DMS114 treated with DMSO at 0.1 percent for 48 hours (cell line): ENCODE measurements at regions not wholly inside any gene's neighbourhood (a gene's known extent, or its start where the extent isn't known, plus 50 kb on each side); places are given as distances from the start of the nearest gene placed in this dataset.

Experiments used
- DNase-seq: peaks from one replicate; lab custom pipeline; 2025; ENCODE audit not compliant: unreplicated experiment; lab: John Stamatoyannopoulos, UW

DNA sequence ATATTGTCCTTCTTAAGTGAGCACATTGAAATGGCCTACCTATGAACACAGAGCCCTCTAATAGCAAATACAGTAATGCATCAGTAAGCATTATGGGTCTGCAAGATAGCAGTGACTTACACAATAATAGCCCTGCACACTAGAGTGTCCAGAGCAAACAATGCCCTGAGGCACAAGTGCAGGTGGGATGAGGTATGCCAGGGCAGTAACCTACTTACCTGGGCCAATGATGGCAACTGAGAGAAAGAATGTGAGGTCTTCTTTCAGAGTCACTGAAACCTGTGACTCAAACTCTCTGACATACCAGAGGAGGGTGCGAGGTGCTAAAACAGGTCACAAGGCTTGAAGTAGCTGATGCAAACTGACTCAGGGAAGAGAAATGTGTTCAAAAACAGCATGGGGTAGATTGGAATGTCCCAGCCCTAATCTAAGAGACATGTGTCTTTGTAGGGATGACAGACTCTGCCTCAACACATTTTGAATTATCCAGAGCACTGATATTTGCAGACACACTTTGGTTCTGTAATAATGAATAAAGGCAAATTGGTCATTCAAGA is 168.5 kb upstream of the RUNX1 start:
- no peak for DNase-seq

DNA sequence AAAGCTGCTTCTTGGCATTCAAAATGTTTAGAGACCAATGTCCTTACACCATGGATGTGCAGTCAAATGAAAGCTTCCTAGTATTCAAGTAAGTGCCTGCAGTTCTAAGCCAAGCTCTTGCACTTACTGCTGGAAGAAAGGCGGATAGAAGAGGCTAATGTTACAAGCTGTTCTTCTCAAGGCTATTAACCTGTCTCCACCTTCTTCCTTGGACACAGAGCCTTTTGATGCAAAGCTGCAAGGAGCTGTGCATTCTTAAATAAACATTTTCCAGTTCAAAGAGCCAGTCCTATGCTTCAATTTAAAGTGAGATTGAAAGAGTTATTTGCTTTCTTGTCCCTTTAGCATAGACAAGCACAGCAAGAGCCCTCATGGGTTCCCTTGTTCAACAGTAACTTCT is 167.9 kb upstream of the RUNX1 start:
- no peak for DNase-seq

GRCh38 chr21:35215870-35216269 is 166.8 kb upstream of the RUNX1 start:
- no peak for DNase-seq

- no peak for DNase-seq
Observed at GRCh38 chr21:35212393-35213127, 163.5 kb upstream of the RUNX1 start.

GRCh38 chr21:35211782-35212181 is 162.7 kb upstream of the RUNX1 start:
- DNase-seq: no peak

- DNase-seq: no peak
Observed at GRCh38 chr21:35210093-35210492, 161.0 kb upstream of the RUNX1 start.

DNA sequence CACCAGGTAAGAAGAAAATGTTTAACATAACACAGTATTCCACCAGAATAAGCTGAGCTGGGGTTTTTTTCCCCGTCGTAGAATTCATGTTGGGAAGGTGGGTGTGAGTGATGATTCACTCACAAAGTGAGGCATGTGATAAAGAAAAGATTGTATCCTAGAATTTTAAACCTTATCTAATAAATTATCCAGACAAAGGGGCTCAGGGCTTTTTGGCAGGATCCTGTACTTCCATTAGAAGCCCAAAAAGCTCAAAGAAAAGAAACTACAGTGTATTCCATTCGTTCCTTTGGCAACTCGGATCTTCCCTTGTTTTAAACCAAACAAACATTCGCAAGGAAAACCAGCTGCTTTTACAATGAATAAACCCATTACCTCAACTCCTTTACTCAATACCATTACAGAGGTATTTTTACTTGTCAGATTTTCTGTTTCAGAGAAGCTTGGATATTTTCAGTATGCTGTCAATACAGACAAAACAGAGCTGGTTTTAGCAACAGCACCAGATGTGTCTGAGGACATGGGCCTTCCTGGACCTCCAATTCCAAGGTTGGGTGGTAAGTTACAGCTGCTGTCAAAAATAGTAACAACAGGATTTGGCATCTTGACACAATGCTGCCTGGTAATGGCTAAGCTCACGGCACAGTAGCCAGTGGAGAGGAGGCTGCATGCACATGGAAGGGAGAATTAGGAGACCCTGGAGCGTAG is 159.9 kb upstream of the RUNX1 start:
- no peak for DNase-seq

DNA sequence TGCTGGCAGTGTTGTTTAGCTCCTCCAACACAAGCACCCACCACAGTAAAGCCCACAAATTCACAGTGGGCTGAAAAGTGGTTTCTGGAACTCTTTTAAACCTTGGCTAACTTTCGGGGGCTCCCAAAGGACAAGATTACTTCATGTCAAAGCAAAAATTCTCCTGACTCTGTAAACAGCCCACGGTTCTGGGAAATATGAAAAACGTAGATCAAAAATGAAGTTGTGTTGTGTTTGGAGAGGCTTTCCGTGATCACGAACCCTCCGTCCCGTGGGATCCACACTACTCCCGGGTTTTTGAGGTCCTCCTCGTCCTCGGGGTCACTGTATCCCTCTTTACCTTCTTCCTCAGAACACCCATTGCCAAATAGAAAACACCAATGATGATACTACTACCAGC is 159.0 kb upstream of the RUNX1 start:
- no peak for DNase-seq

DNA sequence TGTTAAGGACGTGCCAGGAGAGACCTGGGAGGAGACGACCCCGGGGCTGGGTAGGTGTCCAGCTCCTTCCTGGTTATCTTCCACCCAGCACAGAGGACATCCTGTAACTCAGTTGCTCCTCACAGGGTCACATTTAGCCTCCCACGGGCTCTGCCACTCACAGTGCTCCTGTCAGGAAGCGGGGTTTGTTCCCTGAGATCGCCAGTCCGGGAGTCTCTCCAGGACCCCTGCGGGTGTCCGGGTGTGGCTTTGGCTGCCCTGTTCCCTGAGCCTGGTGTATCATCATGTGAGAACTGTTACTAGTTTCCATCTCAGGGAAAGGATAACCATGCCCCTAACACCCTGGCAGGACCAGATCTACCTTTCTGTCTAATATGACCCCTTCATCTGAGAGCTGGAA is 158.2 kb upstream of the RUNX1 start:
- DNase-seq: no peak

DNA sequence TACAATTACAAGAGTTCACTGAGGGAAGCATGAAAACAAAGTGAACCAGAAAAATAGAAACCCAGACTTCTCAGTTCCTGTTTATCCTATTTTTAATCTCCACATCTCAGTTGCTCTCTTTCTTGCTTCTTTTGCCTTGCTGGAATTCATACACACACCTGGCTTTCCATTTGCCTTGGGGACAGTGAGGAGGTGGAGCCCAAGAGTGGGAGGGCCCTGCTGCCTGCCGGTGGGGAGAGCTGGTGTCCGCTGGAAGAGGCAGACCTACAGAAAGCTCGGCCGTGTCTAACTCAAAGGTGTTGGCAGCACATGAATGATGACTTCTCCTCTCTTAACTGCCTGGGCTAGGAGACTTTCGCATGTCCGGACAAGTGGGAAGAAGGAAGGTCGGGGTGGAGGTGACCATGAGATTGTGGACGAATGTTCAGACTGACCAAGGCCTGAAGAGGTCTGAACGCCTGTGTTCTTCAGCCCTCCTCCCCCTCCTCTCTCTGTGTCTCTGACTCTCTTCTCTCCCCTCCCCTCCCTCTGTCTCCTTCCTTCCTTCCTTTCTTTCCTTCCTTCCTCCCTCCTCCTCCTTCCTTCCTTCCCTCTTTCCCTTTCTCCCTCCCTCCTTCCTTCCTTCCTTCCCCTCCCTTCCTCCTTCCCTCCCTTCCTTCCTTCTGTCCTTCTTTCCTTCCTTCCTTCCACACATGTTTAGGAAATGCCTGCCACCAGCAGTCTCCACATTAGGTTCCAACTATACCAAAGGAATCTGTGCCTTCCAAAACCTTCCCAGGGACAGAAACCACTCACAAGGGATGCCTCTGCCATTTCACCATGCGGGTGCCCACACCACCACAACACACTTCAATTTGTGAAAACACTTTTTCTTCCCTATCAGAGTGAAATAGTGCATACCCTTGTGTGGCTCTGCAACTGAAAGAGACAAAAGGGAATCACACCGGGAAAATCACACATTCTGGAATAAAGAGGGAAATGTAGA is 157.3 kb upstream of the RUNX1 start:
- DNase-seq: no peak

GRCh38 chr21:35204850-35205541 is 155.9 kb upstream of the RUNX1 start:
- no peak for DNase-seq

- DNase-seq: no peak
Observed at GRCh38 chr21:35204125-35204524, 155.0 kb upstream of the RUNX1 start.

- no peak for DNase-seq
Observed at GRCh38 chr21:35203093-35203977, 154.2 kb upstream of the RUNX1 start.

DNA sequence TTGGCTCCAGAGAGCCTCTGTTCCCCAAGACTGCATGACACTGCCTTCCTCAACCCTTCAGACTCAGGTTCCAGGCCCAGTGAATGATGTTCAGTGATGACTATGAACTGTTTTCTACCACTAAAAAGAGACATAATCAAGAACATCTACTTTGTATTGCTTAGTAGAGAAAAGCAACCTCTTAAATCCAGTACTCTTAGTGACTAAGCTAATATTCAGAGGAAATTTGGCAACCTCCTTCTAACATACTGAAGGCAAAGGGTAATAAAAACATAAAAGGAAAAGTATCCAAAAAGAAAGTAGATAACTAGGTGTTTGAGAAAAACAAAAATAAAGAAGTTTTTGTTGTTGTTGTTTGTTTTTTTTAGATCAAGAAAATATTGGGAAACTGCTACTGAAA is 153.3 kb upstream of the RUNX1 start:
- no peak for DNase-seq

DNA sequence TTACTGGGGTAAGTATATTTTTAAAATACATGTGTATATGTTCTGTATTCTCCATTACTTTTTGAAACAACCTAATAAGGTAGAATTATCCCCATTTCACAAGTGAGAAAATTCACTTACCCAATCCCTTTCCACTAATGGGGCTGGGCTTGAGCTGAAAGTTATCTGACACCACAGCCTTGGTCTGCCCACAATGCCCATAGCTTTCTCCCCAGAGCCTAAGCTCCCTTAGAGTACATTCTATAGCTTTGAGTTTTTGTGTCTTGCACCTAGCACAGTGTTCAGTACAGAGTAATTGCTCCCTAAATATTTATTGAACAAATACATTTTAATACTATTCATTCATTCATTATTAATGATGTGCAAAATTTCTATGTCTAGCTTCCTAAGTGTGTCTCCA is 152.7 kb upstream of the RUNX1 start:
- no peak for DNase-seq

DNA sequence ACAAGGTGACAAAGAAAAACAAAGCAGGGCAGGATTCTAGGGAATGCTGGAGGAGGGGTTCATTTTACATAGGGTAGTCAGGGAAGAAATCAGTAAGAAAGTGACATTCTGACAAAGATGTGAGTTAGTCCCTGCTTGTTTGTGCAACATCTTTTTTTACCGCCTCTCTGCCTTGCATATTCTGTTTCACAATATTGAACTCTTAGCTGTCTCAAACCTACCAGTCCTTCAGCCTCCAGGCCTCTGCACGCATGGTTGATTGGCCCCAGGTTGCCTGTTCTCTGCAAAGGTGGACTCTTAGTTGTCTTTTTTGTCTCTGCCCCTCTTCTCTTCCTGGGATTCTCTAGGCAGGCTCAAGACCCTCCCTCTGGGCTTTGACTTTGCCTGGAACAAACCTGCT is 152.2 kb upstream of the RUNX1 start:
- DNase-seq: no peak

- DNase-seq: no peak
Observed at GRCh38 chr21:35199733-35200015, 150.6 kb upstream of the RUNX1 start.

- DNase-seq: no peak
Observed at GRCh38 chr21:35198982-35199732, 150.1 kb upstream of the RUNX1 start.

- no peak for DNase-seq
Observed at GRCh38 chr21:35198565-35198964, 149.5 kb upstream of the RUNX1 start.
